ENCODE measurements at regions not wholly inside any gene's neighbourhood (a gene's known extent, or its start where the extent isn't known, plus 50 kb on each side); places are given as distances from the start of the nearest gene placed in this dataset.

GRCh38 chr5:155307229-155307628, 293.7 kb downstream of the KIF4B start:
- in situ Hi-C loops (cut with MboI; ENCODE audit: low sequenced_read_pairs in 4 of 4): no loop called here
- DNase-seq (no peak), ATAC-seq (no peak)
- no peak overlapping the region for H3K4me3 ChIP-seq
- intact Hi-C loops (cut with DNase I; ENCODE audit: low total_unique reads): no loop called here
- TF ChIP-seq POLR2A (IDR thresholded peaks at IDR 0.05): no peak
- TF ChIP-seq, protein P1, sequence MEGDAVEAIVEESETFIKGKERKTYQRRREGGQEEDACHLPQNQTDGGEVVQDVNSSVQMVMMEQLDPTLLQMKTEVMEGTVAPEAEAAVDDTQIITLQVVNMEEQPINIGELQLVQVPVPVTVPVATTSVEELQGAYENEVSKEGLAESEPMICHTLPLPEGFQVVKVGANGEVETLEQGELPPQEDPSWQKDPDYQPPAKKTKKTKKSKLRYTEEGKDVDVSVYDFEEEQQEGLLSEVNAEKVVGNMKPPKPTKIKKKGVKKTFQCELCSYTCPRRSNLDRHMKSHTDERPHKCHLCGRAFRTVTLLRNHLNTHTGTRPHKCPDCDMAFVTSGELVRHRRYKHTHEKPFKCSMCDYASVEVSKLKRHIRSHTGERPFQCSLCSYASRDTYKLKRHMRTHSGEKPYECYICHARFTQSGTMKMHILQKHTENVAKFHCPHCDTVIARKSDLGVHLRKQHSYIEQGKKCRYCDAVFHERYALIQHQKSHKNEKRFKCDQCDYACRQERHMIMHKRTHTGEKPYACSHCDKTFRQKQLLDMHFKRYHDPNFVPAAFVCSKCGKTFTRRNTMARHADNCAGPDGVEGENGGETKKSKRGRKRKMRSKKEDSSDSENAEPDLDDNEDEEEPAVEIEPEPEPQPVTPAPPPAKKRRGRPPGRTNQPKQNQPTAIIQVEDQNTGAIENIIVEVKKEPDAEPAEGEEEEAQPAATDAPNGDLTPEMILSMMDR (IDR thresholded peaks at IDR 0.05 in 4 of 5, conservative IDR thresholded peaks at IDR 0.05 in 1 of 5): no peak
- H3K4me1 ChIP-seq: no peaks in the 10 kb centered on the region
- no peaks in the 10 kb centered on the region for H3K36me3 ChIP-seq
- H3K27ac ChIP-seq: no peak overlapping the region
- H3K9me3 ChIP-seq: no peaks in the 10 kb centered on the region
- H3K27me3 ChIP-seq: no peaks in the 10 kb centered on the region

DNA sequence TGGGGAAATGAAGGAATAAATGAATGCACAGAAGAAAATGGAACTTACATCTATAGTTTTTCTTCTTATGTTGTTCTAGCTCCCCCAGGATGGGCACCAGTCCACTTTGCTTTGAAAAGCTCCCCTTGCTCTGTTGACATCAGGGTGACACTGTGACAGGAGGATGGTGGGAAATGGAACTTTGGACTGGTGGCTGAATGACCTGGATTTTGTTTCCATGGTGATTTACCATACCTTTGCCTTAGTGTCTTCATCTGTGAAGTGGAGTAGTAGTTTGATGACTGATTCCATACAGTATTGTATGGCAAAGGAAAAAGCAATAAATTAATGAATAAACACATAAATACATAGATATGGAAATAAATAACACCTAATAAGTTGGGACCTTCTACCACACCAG, 294.7 kb downstream of the KIF4B start:
- in situ Hi-C loops (cut with MboI; ENCODE audit: low sequenced_read_pairs in 4 of 4): no loop called here
- TF ChIP-seq, protein P1 (IDR thresholded peaks at IDR 0.05 in 4 of 5, conservative IDR thresholded peaks at IDR 0.05 in 1 of 5): no peak
- TF ChIP-seq POLR2A (IDR thresholded peaks at IDR 0.05): no peak
- Histone ChIP-seq H3K27ac (no peak overlapping the region), H3K4me3 (no peak overlapping the region), H3K27me3 (no peaks in the 10 kb centered on the region), H3K4me1 (no peaks in the 10 kb centered on the region), H3K9me3 (no peaks in the 10 kb centered on the region), H3K36me3 (no peaks in the 10 kb centered on the region)
- no peak for ATAC-seq
- intact Hi-C loops (cut with DNase I; ENCODE audit: low total_unique reads): no loop called here
- DNase-seq: no peak

- Histone ChIP-seq H3K36me3 (no peaks in the 10 kb centered on the region), H3K4me1 (no peaks in the 10 kb centered on the region), H3K4me3 (no peak overlapping the region), H3K27ac (no peak overlapping the region), H3K27me3 (no peaks in the 10 kb centered on the region), H3K9me3 (no peaks in the 10 kb centered on the region)
- no peak for DNase-seq
- intact Hi-C loops (cut with DNase I; ENCODE audit: low total_unique reads) (no loop called here), in situ Hi-C loops (cut with MboI; ENCODE audit: low sequenced_read_pairs in 4 of 4) (no loop called here)
- TF ChIP-seq, protein P1 (IDR thresholded peaks at IDR 0.05 in 4 of 5, conservative IDR thresholded peaks at IDR 0.05 in 1 of 5): no peak
- ATAC-seq: no peak
Observed at GRCh38 chr5:155309021-155309746, 295.6 kb downstream of the KIF4B start.

DNA sequence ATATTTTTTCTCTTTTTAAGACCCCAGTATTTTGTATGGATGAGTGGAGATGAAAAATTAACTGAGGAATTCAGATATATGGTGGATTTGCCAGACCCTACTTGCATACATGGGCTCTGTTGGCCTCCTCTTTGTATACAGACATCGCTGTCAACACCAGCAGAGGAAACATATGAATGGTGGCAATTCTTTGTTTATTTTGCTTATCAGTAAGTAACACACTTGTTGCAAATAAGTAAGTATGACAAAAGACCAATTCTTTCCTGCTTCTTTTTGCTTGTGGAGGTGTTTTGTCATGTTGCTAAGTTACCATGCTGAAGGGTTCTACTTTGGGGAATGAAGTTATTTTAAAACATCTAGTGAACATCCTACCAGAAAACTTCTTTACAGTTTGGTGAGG, 298.2 kb downstream of the KIF4B start:
- H3K4me3 ChIP-seq: no peak overlapping the region
- intact Hi-C loops (cut with DNase I; ENCODE audit: low total_unique reads) (no loop called here), in situ Hi-C loops (cut with MboI; ENCODE audit: low sequenced_read_pairs in 4 of 4) (no loop called here)
- H3K4me1 ChIP-seq: no peaks in the 10 kb centered on the region
- no peak for TF ChIP-seq POLR2A (IDR thresholded peaks at IDR 0.05)
- TF ChIP-seq, protein P1 (IDR thresholded peaks at IDR 0.05 in 4 of 5, conservative IDR thresholded peaks at IDR 0.05 in 1 of 5): no peak
- H3K27ac ChIP-seq: no peak overlapping the region
- no peaks in the 10 kb centered on the region for H3K27me3 ChIP-seq
- ATAC-seq: no peak
- H3K9me3 ChIP-seq: no peaks in the 10 kb centered on the region
- no peaks in the 10 kb centered on the region for H3K36me3 ChIP-seq
- DNase-seq: no peak

GRCh38 chr5:155313518-155313917, 300.0 kb downstream of the KIF4B start:
- TF ChIP-seq POLR2A (IDR thresholded peaks at IDR 0.05): no peak
- TF ChIP-seq, protein P1 (IDR thresholded peaks at IDR 0.05 in 4 of 5, conservative IDR thresholded peaks at IDR 0.05 in 1 of 5): no peak
- intact Hi-C loops (cut with DNase I; ENCODE audit: low total_unique reads): no loop called here
- in situ Hi-C loops (cut with MboI; ENCODE audit: low sequenced_read_pairs in 4 of 4): no loop called here

More at GRCh38 chr5:155313518-155313917, 300.0 kb downstream of the KIF4B start:
- Histone ChIP-seq H3K27me3 (no peaks in the 10 kb centered on the region), H3K27ac (no peak overlapping the region), H3K4me1 (no peaks in the 10 kb centered on the region), H3K4me3 (no peak overlapping the region), H3K36me3 (no peaks in the 10 kb centered on the region), H3K9me3 (no peaks in the 10 kb centered on the region)
- ATAC-seq: no peak
- DNase-seq: no peak

All from gastrocnemius medialis (tissue), 4 donors.